ACHN (cell line): ENCODE measurements at regions not wholly inside any gene's neighbourhood (a gene's known extent, or its start where the extent isn't known, plus 50 kb on each side); places are given as distances from the start of the nearest gene placed in this dataset.

Source experiments
- DNase-seq: peaks from one replicate; pipeline ENCODE4 v3.0.0-alpha.2; 2015
- in situ Hi-C: cut with HindIII; loops from 2 replicates; pipeline ENCODE4 v1.10.0; 2017; ENCODE audit warnings: low sequenced_read_pairs, low pct_ligation_motif_present, low pct_unique_long_range_greater_than_20kb

DNA sequence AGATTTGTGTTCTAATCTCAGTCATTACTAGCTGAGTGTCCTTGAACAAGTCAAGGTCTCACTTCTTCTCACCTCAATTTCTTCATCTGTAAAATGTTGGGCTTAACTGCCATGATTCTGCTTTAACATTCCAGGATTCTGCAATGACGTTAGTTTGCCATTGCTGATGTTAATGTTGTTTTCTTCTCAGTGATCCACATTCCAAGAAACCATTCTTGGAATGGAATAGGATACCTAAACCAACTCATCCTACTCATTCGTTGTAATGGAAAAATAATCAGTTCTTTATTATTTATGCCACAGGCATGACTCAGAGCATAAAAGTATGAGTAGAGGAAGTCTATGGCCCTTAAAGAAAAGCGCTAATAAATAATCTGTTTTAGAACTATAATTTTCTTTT is 140.2 kb upstream of the ETAA1 start:
- DNase-seq = no peak
- in situ Hi-C loops = no loop called here

DNA sequence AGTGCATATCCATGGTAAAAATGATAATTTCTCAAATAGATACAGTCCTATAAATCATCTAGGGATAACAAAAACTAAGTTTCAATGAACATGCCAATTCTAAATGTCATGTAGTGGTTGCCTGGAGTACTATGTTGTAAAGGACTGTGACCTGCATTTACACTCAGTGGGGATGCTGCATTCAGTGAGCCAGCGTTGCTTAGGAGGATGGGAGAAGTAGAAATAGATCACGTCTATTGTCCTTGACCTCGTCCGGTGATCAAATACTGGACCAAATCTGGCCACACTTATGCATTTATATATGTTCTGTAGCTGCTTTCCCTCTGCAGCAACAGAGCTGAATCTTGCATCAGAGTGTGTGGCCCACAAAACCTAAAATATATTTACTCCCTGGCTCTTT is 139.0 kb upstream of the ETAA1 start:
- in situ Hi-C loops = no loop called here
- no peak for DNase-seq

DNA sequence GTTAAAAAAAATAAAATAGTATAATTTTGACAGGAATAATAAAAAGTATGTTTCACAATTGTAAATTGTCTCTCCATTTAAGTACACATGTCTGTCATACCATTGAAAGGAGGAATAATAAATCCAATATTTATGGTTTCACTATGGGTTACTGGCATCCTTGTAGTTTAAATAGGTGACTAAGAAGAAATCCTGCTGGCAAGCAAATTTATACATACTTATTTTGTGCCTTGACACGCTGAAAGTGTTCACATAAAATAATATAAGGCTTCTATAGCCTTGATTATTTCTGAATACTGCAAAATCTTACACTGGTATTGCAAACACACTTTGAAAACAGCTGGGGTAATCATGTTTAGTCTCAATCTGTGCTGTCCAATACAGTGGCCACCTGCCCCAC is 138.3 kb upstream of the ETAA1 start:
- in situ Hi-C loops = no loop called here
- DNase-seq = no peak

DNA sequence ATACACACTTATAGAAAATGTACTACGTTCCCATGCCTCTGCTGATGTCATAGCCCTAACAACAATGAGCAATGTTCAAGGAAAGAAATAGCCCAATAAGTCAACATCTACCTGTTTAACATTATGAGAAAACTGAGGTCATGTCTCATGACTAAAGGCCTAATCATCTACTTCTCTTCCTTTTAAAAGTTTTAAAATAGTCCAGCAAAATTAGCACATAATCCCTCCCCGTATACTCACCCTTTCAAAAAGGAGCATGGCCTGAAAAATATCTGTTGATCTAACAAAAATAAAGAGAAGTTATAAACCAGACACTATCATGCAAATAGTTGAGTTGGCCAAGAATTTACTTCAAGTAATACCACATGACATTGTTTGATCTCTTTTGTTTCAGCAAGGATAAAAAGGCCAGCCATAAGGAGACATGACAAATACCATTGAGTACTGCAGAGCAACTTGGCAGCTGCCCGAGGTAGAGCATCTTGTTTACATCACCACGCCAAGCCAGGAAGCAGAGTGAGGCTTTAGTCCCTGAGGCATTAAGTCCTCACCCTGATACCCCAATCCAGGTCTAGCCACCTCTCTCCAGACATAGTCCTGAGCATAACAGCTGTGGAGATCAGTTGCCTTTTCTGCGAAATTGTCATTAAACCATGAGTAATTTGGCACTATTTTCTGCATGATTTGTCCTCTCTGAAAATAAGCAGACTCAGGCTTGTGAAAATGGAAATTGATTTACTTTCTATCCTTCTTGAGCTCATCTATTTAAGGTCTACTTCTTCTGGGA is 137.4 kb upstream of the ETAA1 start:
- in situ Hi-C loops = no loop called here
- peak; percentile 59 for DNase-seq

DNA sequence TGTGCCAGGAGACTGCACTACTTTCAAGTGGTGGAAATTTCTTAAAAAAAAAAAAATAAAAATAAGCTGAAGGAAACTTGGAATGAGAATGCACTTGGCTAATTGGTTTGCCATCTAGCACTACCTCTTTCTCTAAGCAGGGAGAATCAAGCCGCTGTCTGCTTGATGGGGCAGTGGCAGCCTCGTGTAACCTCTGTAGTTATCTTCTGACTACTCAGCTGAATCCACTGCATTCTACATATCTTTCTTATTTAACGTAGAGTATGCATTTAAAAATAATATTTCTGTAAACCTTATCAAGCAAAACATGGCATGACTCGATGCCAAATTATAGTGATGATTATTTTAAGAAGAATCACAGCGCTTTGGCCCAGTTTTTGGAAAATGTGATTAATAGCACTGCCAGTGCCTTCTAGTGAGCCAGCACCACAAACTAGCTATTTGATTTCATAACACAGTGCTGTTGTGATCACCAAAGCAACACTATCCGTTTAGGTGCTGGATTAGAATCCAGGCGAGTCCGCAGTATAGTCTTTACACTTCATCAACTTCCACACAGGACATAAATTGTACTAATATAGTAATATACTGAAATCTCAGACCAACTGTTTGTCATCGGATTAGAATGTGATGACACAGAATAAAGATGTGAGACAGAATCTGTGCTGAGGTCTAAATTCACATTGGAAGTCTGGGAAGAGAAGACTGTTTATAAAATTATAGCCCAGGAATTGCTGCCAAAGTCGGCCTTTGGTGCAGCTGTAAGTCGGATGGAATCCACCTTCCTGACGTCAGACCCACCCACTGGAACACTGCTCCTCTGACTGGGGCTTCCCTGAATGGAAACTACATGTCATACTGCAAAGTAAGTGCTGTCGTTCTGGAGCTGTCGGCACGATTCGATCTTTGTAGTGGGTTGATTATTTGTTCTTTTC is 136.5 kb upstream of the ETAA1 start:
- in situ Hi-C loops = no loop called here
- peak; percentile 98 for DNase-seq

DNA sequence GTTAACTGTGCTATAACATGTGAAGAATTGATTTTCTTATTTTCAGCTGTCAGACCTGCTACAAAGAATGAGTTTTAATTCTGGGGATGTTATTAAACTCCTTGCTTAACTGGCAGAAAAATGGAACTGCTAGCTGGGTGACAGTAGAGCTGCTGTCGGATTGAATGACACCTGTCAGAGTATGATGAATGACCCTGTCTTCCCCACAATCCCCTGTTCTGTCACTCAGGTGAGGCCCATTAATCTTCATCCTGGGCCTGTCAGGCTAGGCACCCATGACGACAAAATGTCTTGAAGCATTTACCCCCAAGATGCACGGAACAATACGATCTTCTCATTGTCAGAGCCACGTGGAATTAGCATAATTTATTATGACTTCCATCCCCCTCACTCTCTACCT is 129.9 kb upstream of the ETAA1 start:
- DNase-seq = no peak
- in situ Hi-C loops = no loop called here

DNA sequence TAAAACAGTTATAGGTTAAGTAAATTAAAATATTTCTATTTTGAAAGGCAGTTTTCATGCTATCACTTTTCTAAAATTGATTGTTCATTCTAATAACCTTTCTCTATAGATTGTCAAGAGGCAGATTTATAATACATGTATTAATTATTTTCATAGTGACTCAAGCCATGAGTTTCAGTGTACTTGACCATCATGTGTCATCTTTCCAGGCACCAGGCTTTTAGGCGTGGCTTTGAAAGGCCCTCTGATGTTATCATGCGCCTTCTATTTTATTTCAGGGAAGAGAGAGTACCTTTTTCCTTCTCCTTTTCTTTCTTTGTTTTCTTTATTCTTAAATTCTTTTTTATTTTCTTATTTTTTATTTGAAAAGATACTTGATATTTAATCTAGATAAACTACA is 128.3 kb upstream of the ETAA1 start:
- DNase-seq = no peak
- in situ Hi-C loops = no loop called here

DNA sequence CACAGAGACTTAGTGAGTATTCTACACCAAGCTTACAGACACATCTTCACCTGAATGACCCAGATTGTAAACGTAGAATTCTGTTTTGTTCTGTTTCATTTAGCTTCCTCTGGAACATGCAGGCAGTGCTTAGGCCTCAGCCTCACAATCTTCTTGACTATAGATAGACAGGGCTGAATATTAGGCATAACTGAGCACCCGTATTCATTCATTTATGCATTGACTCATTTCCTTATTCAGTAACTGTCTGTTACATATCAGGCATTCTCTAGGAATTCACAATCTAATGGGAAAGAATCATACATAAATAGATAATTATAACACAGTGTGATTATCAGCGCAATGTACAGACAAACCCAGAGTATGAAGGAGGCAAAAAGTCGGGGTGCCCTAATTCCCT is 124.9 kb upstream of the ETAA1 start:
- in situ Hi-C loops = no loop called here

DNA sequence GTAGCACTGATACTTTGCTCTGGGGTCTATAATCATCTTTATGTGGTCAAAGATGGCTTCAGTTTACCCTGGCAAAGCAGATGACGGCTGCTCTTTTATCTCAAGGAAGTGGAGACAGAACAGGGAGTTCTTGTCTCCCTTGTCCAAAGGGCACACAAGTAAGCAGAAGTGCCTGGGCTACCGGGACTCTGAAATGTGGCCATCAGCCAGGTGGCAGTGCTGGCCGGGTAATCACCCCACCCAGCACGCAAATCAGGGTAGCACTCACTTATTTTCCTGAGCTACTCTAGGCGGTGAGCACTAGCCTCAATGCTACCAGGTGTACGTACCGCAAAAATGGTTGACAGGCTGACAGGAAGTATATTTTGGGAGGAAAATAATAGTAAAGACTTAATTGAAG is 119.7 kb upstream of the ETAA1 start:
- in situ Hi-C loops = no loop called here
- no peak for DNase-seq

More for the DNA sequence above, 124.9 kb upstream of the ETAA1 start:
- DNase-seq = no peak

DNA sequence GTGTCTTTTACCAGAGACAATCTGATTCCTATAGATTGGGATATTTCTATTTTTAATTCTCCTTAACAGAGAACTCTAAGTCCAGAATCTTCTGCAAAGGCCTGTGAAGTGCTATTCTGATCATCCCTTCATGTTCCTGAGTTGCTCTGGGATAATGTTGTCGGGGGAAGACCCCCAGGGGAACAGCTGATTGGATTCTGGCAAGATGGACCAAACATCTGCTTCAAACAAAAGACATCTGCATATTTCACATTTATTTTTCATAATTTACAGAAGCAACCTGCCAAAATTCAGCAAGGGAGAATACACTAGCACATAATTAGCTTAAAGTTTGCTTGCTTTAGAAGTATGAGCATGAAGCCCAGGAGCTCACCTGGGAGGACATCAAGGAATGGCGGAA is 116.0 kb upstream of the ETAA1 start:
- in situ Hi-C loops = no loop called here
- DNase-seq = no peak

DNA sequence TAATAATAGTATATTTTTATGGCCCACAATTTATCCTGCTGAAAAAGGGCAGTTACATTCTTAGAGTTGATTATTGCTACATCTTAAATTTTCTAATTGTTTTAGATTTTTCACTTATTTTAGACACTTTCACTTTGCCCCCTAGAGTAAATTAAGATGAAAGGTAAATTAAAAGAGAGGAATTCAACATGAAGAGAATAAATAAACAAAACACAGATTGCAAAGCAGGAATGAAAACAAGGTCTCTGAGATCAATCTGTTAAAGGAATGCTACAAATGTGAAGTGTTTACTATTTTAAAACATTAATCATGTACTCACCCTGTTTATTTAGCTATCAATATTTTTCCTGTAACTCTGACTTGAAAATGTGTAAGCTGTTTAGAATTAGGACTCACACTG is 113.5 kb upstream of the ETAA1 start:
- no peak for DNase-seq
- in situ Hi-C loops = no loop called here

DNA sequence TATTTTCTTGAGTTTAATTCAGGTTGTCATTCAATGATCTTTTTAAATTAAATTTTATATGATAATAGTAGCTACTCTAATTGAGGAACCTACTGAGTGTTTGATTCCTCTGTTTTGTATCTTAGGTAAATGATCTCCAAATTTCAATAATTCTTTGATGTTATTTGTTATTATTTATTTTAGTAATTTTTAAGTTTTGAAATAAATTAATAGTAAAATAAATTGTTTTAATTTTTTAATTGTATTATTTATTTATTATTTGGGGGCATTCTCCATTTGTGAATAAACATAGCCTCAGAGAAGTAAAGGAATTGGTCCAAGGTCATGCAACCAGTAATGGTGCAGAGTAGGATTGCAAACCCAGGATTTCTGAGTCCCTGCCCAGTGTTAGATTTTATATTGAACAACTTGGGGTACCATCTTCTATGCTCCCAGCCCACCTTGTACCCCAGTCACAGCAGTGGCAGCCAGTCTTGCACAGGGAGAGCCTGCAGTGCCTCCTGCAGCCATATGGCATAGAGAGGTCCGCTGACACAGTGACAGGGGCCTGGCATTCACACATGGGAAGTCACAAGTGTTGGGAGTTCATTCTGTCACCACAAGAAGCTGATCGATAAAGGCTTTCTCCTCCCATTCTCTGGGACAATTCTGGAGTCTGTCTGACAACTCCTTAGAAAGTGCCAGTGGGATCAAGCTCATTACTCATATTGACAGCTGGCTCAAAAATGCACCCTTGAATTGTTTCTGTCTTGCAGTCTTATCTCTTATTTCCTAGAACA is 110.0 kb upstream of the ETAA1 start:
- no peak for DNase-seq
- in situ Hi-C loops = no loop called here

DNA sequence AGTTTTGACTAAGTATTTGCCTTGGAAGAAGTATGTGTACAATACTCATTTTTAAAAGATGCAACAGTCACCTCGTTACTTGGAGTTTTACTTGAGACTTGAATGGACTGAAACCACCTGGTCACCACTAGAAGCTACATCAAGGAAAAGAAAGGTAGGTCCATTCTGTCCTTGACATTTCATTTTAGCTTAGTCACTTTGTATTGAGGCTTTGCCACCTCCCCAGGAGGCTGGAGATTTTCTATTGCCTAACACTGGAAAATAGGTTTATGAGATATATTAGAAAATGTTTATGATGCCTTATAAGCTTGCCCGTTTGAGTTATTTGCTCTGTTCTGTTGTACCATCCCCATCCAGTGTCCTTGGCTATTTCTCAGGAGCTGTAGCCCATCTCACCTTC is 107.9 kb upstream of the ETAA1 start:
- in situ Hi-C loops = no loop called here

DNA sequence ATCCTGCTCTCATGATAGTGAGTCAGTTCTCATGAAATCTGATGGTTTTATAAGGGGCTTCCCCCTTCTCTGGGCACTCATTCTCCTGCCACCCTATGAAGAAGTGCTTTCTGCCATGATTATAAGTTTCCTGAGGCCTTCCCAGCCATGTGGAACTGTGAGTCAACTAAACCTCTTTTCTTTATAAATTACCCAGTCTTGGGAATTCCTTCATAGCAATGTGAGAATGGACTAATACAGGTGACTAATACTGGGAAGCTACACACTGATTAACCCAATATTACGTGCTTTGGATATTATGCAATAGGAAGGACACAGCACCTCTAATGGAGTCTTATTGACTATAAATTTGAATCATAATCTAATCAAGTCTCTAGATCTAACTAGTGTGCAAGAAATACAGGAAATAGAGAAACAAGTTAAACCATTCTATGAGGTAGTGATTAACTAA is 107.2 kb upstream of the ETAA1 start:
- in situ Hi-C loops = no loop called here

More for the DNA sequence above, 107.9 kb upstream of the ETAA1 start:
- no peak for DNase-seq

DNA sequence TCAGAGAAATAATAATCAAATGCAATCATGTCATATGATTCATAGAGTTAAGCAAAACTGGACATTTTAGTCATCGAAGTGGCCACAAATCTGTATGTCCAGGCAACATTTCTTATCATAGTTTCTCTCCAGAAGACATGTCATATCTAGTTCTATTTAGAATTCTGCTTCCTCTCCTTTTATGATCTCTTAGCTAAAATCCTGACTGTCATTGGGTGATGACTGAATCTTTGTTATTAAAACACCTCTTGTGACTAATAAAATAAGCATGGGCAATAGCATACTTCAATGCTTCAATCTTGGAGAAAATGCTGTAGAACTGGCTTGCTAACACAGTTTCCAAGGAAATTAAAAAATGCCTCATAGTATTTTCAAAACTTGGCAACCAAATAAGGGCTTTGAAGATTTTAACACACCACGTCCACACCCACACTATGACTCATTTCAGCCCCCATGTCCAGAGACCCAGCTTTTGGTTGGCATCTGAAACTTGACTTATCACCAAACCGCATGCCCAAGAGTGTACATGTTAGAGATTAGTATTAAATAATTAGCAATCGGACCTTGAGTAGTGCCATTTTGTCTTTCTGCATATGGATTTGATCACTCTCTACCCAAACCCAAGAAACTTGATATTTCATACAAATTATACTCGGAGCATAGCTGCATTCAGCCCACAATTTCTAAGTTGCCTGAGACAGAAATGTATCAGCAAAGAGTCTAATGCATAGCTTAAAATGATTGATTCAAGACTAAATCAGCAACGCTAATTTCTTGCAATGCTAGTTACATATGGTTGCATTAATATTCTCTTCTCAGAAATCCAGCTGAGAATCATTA is 106.5 kb upstream of the ETAA1 start:
- peak; percentile 70 for DNase-seq
- in situ Hi-C loops = no loop called here

More for the DNA sequence above, 107.2 kb upstream of the ETAA1 start:
- DNase-seq = peak; percentile 87

DNA sequence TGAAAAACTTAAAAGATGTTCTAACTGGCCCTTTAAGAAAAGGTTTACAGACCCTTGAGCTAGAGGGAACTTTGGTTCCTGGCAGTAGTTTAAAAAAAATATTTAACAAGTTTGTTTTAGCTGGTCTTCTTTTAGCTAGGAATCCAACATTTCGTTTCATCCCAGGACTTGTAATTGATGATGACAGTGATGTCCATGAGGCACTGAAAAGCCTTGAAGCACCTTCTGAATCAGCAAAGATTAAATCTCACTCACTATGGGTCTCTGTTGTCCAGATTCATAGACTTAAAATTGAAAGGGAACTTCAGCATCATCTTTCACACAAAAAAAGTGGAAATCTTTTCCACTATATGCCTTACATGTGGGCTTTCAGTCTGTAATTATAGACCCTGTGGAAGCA is 102.9 kb upstream of the ETAA1 start:
- in situ Hi-C loops = no loop called here
- no peak for DNase-seq

DNA sequence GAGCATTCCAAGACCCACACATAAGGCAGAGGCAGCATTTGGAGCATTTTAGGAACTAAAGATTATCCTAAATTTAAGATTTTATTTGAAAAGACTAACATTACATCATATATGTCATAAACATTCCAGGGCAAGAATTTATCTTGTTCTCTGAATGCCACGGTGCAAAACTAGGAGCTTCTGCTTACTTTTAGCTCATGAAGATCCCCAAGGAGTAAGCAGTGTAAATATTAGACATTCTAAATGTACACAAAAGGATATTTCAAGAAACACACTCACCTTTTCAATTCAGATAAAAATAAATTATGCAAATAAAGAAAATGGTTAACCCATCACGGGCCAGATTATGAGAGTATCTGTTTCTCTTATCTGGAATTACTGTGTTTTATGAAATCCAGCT is 101.7 kb upstream of the ETAA1 start:
- in situ Hi-C loops = no loop called here
- no peak for DNase-seq

DNA sequence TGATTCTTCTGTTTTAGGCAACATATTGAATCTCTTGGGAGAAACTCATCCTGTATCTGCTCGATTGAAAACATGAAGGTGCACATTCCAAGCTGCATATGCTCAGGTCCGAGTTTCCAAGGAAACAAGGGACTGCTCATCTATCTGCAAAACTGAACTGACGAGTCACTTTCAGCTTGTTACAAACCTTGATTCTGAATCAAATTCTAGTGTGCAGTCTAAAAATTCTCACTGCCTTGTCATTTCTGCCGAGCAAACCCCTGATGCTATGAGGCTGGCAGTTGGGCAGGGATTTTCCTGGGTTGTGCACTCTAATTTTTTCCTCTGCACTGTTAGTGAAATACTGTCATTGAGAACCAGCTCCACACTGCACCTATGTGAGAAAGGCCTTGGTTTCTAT is 101.3 kb upstream of the ETAA1 start:
- in situ Hi-C loops = no loop called here
- DNase-seq = no peak
